GM23338 (cell line): ENCODE measurements at regions not wholly inside any gene's neighbourhood (a gene's known extent, or its start where the extent isn't known, plus 50 kb on each side); places are given as distances from the start of the nearest gene placed in this dataset.

Experiments used
- ATAC-seq: fragments of 200-7000 bp; cut with Tn5 transposase; 3 replicates; pipeline ENCODE4 v1.9.1; 2020
- DNase-seq: peaks from one replicate; pipeline ENCODE4 v3.0.0-alpha.2; 2015; ENCODE audit warnings: low spot score
- H2AFZ ChIP-seq: fragments of 200-600 bp; sonication (generic); 2 replicates; pipeline ENCODE4 v1.8.0; 2016; ENCODE audit warnings: antibody characterized with exemption, mild to moderate bottlenecking, moderate library complexity
- H3F3A ChIP-seq: fragments of 200-600 bp; sonication (generic); replicated peaks from 2 replicates; pipeline ENCODE4 v1.8.0; 2017; ENCODE audit warnings: antibody characterized with exemption, mixed run types, low read depth
- H3K27ac ChIP-seq: fragments of 200-600 bp; sonication (generic); 2 replicates; pipeline ENCODE4 v1.6.1; 2016; ENCODE audit warnings: low read depth
- H3K27me3 ChIP-seq: fragments of 200-600 bp; sonication (generic); 2 replicates; pipeline ENCODE4 v1.8.0; 2016; ENCODE audit warnings: mild to moderate bottlenecking, mixed run types, moderate library complexity; ENCODE audit not compliant: insufficient read depth
- H3K36me3 ChIP-seq: fragments of 200-600 bp; sonication (generic); 2 replicates; pipeline ENCODE4 v1.8.0; 2016; ENCODE audit warnings: mild to moderate bottlenecking; ENCODE audit not compliant: insufficient read depth
- H3K4me1 ChIP-seq: fragments of 200-600 bp; sonication (generic); 2 replicates; pipeline ENCODE4 v1.8.0; 2016; ENCODE audit warnings: mild to moderate bottlenecking, moderate library complexity; ENCODE audit not compliant: insufficient read depth
- H3K4me2 ChIP-seq: fragments of 200-600 bp; sonication (generic); 2 replicates; pipeline ENCODE4 v1.7.1; 2017; ENCODE audit warnings: mixed run types
- H3K4me3 ChIP-seq: fragments of 200-600 bp; sonication (generic); 2 replicates; pipeline ENCODE4 v1.6.1; 2016; ENCODE audit warnings: mixed run types
- H3K79me2 ChIP-seq: fragments of 200-600 bp; sonication (generic); replicated peaks from 2 replicates; pipeline ENCODE4 v1.8.0; 2017; ENCODE audit warnings: mild to moderate bottlenecking; ENCODE audit not compliant: insufficient read depth
- H3K9me2 ChIP-seq: fragments of 200-600 bp; sonication (generic); 2 replicates; pipeline ENCODE4 v1.8.0; 2017; ENCODE audit not compliant: insufficient read depth
- H4K20me1 ChIP-seq: fragments of 200-600 bp; sonication (generic); replicated peaks from 2 replicates; pipeline ENCODE4 v1.8.0; 2017; ENCODE audit warnings: mild to moderate bottlenecking; ENCODE audit not compliant: insufficient read depth
- H3K27ac Mint-ChIP-seq: 2 replicates; pipeline ENCODE4 v1.8.0; 2020; ENCODE audit warnings: inconsistent platforms, mild to moderate bottlenecking, moderate library complexity, mixed read lengths
- H3K27me3 Mint-ChIP-seq: 3 replicates; pipeline ENCODE4 v1.8.0; 2022; ENCODE audit warnings: low read depth, mild to moderate bottlenecking, moderate library complexity, mixed read lengths, inconsistent platforms; ENCODE audit not compliant: insufficient read depth, poor library complexity
- H3K36me3 Mint-ChIP-seq: 3 replicates; pipeline ENCODE4 v1.8.0; 2021; ENCODE audit warnings: low read depth, mild to moderate bottlenecking, inconsistent platforms, moderate library complexity, mixed read lengths
- H3K4me1 Mint-ChIP-seq: 3 replicates; pipeline ENCODE4 v1.8.0; 2020; ENCODE audit warnings: mild to moderate bottlenecking, inconsistent platforms, mixed read lengths
- H3K4me3 Mint-ChIP-seq: 3 replicates; pipeline ENCODE4 v1.8.0; 2021; ENCODE audit warnings: moderate library complexity, mild to moderate bottlenecking, inconsistent platforms, mixed read lengths
- H3K9me3 Mint-ChIP-seq: 3 replicates; pipeline ENCODE4 v1.8.0; 2020; ENCODE audit warnings: moderate library complexity, mild to moderate bottlenecking, inconsistent platforms, mixed read lengths
- CREB1 ChIP-seq: fragments of 250-450 bp; sonication (Bioruptor Pico); IDR thresholded peaks from 2 replicates; pipeline ENCODE4 v1.5.0; 2020; ENCODE audit warnings: low read depth, mild to moderate bottlenecking, moderate library complexity
- CTCF ChIP-seq, 2 experiments: fragments of 200-600 bp in 1 of 2; sonication (generic) in 1 of 2; conservative IDR thresholded peaks; 2 replicates each; pipeline versions ENCODE4 v1.5.1 to v1.6.1; 2016 to 2017; ENCODE audit warnings: antibody characterized with exemption in 2 of 2, low read depth in 2 of 2, mild to moderate bottlenecking in 2 of 2, moderate library complexity in 1 of 2
- ETS1 ChIP-seq: IDR thresholded peaks from 2 replicates; pipeline ENCODE4 v1.6.1; 2016; ENCODE audit warnings: antibody characterized with exemption
- EZH2 ChIP-seq: fragments of 200-600 bp; sonication (generic); IDR thresholded peaks from one replicate; pipeline ENCODE4 v1.8.0; 2017; ENCODE audit warnings: antibody characterized with exemption, mild to moderate bottlenecking, low read depth; ENCODE audit not compliant: unreplicated experiment
- EZH2phosphoT487 ChIP-seq: fragments of 200-600 bp; sonication (generic); IDR thresholded peaks from one replicate; pipeline ENCODE4 v1.8.1; 2018; ENCODE audit warnings: antibody characterized with exemption; ENCODE audit not compliant: unreplicated experiment
- JUNB ChIP-seq: IDR thresholded peaks from one replicate; pipeline ENCODE4 v1.6.1; 2016; ENCODE audit warnings: antibody characterized with exemption; ENCODE audit not compliant: unreplicated experiment
- NANOG ChIP-seq: IDR thresholded peaks from 2 replicates; pipeline ENCODE4 v1.6.1; 2016; ENCODE audit warnings: antibody characterized with exemption, borderline replicate concordance
- POLR2AphosphoS5 ChIP-seq: IDR thresholded peaks from 2 replicates; pipeline ENCODE4 v1.6.1; 2016; ENCODE audit warnings: antibody characterized with exemption, low read depth
- REST ChIP-seq: IDR thresholded peaks from one replicate; pipeline ENCODE4 v1.6.1; 2018; ENCODE audit warnings: antibody characterized with exemption; ENCODE audit not compliant: unreplicated experiment
- STAT1 ChIP-seq: IDR thresholded peaks from one replicate; pipeline ENCODE4 v1.6.1; 2016; ENCODE audit warnings: antibody characterized with exemption; ENCODE audit not compliant: unreplicated experiment
- ZNF114 ChIP-seq: fragments of 250-450 bp; sonication (Bioruptor Pico); IDR thresholded peaks from 2 replicates; pipeline ENCODE4 v1.5.0; 2020; ENCODE audit warnings: mild to moderate bottlenecking, moderate library complexity
- ZNF331 ChIP-seq: fragments of 250-450 bp; sonication (Bioruptor Pico); IDR thresholded peaks from 2 replicates; pipeline ENCODE4 v1.5.0; 2020; ENCODE audit warnings: low read depth, mild to moderate bottlenecking, moderate library complexity
- ZNF462 ChIP-seq: fragments of 250-450 bp; sonication (Bioruptor Pico); IDR thresholded peaks from 2 replicates; pipeline ENCODE4 v1.5.0; 2020; ENCODE audit warnings: mild to moderate bottlenecking, moderate library complexity

- Histone ChIP-seq H3K9me2 (peaks cover 8% of the 10 kb centered on the region; the same call in 1 of the 2 replicates), H3K27me3 (no peaks in the 10 kb centered on the region), H3K79me2 (no peaks in the 10 kb centered on the region), H2AFZ (no peak overlapping the region), H3K4me2 (no peak overlapping the region), H3K4me1 (no peaks in the 10 kb centered on the region), H3F3A (no peaks in the 10 kb centered on the region), H3K27ac (no peak overlapping the region), H4K20me1 (no peaks in the 10 kb centered on the region), H3K36me3 (no peaks in the 10 kb centered on the region), H3K4me3 (no peak overlapping the region)
- Mint-ChIP-seq H3K4me1 (peaks cover 6% of the 10 kb centered on the region; the same call in 2 of the 3 replicates), H3K36me3 (no peaks in the 10 kb centered on the region), H3K9me3 (no peaks in the 10 kb centered on the region), H3K27ac (no peak overlapping the region), H3K27me3 (peaks cover 2% of the 10 kb centered on the region), H3K4me3 (no peak overlapping the region)
- no peak for TF ChIP-seq EZH2
- no peak for TF ChIP-seq CREB1 (CRISPR knock-in tag)
- no peak for TF ChIP-seq POLR2AphosphoS5
- no peak for TF ChIP-seq ZNF462 (CRISPR knock-in tag)
- TF ChIP-seq CTCF (conservative IDR thresholded peaks at IDR 0.05; ENCODE audit: low read depth in 2 of 2) = no peak
- no peak for TF ChIP-seq EZH2phosphoT487
- no peak for TF ChIP-seq ETS1
- TF ChIP-seq REST = no peak
- TF ChIP-seq ZNF114 (CRISPR knock-in tag) = no peak
- no peak for TF ChIP-seq NANOG
- no peak for TF ChIP-seq STAT1
- TF ChIP-seq JUNB = no peak
- no peak for TF ChIP-seq ZNF331 (CRISPR knock-in tag)
- ATAC-seq (no peak), DNase-seq (no peak)
These were observed 286.4 kb upstream of the WWC1 start for GRCh38 chr5:168005093-168005492.
